ENCODE measurements at regions not wholly inside any gene's neighbourhood (a gene's known extent, or its start where the extent isn't known, plus 50 kb on each side); places are given as distances from the start of the nearest gene placed in this dataset.

- no peak for DNase-seq
These were observed 163.2 kb upstream of the FAM9B start for GRCh38 chrX:9196961-9197640.

- DNase-seq = no peak
These were observed 170.6 kb upstream of the FAM9B start for GRCh38 chrX:9204560-9204959.

GRCh38 chrX:9205599-9206223, 171.8 kb upstream of the FAM9B start:
- no peak for DNase-seq

- DNase-seq = peak; percentile 12 to 19 (median 16)
These were observed 173.2 kb upstream of the FAM9B start for GRCh38 chrX:9207142-9207541.

- peak in 2 of 3 donors; percentile 6 to 28 for DNase-seq
These were observed 177.3 kb upstream of the FAM9B start for GRCh38 chrX:9211269-9211668.

DNA sequence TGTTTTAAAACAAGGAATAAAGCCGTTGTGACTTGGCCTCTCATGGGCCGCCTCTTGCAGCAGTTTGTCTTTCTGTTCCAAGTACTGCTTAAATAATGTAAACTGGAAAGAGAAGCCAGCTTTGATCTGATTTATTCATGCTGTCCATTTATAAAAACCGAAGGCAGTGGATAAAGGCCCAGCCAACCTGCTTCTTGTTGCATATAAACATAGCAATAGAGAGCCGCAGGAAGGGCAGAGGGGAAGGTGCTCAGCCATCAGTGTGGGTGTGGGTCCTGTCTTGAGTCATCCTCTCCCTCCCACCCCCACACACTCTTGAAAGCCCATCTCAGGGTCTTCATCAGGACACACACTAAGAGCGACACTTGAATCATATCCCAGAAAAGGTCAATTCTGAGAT, 187.9 kb upstream of the FAM9B start:
- no peak for DNase-seq

GRCh38 chrX:9222299-9222698, 188.4 kb upstream of the FAM9B start:
- no peak for DNase-seq

DNA sequence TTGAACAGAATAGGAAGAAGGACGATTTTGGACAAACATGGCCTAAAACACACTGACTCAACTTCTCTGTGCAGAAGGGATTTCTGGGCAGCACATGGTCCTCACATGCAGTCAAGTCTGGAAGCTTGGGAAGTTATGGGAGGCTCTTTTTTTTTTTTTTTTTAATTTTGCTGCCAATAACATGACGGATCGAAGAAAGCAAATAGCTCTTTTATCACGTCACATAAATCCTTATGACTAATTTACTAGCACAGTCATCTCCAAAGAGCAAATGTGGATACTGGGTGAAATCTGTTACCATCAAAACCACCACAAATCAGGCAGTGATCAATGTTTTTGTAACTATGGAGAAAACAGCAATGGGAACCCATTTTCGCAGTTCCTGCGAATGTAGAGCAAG, 193.3 kb upstream of the FAM9B start:
- no peak for DNase-seq

DNA sequence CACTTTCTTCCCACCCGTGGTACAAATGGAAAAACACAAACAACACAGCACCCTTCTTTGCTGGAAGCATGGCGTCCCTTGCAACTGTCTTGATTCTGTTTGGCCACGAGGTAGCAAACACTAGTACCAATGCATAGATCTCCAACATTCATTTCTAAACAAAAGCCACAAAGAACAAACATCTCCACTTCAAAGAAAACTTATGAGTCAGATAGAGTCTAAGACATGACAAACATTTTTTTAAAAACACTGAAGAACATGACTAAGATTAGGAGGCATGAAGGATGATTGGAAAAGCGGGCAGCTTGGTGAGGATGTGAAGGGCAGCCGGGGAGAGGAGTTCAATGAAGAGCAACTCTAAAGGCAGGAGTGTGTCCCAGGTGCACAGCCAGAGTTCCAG, 197.6 kb upstream of the FAM9B start:
- DNase-seq = no peak

DNA sequence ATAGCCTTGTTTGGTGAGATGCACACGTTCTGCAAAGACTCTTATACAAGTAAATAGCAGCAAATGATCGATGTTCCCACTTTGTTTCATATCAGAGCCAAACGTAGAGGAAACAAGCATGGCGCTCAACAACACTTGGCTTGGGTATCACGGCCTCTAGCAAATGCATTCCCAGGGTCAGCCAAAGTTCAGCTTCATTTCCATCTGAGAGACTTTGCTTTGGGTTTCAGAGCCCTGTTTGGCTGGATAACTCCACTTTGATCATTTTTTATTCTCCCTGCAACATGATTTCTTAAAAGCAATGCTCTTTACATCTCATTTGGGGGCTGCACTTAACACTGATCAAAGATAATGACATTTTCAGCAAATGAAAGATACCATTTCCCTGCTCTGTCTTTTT, 199.2 kb upstream of the FAM9B start:
- no peak for DNase-seq

GRCh38 chrX:9234315-9234714, 200.4 kb upstream of the FAM9B start:
- no peak for DNase-seq

- no peak for DNase-seq
These were observed 201.8 kb upstream of the FAM9B start for GRCh38 chrX:9235722-9236121.

DNA sequence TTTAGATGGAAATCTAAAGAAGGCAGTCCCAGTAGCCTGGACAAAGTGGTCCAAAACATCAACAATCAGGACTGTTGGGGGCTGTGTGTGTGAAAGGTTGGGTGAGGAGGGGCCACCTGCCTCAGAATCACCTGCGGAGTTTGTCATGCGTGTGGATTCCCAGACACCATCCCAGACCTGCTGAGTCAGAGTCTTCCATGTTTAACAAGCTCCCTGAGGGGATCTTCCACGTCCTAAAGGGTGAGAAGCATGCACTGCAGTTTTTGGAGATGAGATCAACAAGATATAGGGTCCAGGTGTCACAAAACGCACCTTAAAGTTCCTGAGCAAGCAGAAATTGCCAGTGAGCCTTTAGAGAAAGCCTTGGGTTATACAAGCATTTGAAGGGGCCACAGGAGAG, 207.0 kb upstream of the FAM9B start:
- DNase-seq = no peak

- no peak for DNase-seq
These were observed 207.5 kb upstream of the FAM9B start for GRCh38 chrX:9241427-9241826.

DNA sequence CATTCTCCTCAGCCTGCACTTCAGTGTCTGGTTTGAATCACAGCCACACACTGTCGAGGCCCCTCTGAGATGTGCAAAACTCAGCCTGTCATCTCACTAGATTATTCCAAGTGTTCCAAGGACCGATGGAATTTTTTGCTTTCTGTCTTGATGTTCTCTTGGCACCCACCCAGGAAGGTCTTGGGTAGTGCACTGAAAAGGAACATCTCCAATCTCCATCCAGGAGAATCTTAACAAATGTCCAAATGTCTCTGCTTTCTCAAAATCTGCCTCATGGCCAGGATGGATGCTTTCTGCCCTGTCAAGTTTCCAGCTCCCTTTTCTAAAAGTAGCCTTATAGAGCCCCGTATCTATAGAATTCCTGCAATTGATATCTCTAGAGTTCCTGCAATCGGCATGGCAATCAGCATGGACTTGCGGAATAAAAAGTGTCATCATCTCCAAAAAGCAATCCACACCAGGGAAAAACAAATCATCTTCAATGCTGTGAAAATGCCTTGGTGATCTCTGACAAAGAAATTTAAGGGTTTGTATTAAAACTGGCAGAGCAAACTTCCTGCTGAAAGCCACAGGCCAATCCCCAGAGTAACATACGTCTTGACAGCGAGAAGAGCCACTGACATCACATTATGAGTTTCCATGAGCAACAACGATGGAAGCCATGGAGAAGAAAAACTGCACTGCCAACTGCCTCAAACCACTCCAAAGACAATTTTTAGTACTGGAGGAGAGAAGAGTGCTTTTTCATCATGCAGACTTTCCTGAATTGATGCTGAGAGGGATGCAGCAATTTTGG, 215.3 kb upstream of the FAM9B start:
- DNase-seq = no peak

DNA sequence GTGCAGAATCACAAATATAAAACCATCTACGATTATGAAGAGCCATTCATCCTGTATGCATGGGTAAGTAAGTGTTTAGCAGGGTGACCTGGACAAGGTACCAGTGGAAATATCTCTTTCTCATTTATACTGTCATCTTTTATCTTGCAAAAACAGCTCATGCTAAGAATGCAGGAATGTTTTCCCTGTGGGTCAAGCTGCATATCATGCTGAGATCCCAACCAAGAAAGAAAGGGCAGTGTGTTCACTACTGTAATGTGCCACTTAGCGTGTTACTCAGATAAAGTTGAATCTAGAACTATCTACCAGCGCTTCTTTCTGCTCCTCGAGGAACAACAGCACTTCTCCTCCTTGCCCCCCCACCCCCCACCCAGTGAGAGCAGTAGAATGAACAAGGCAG, 212.7 kb upstream of the TBL1X start:
- no peak for DNase-seq

- DNase-seq = no peak
These were observed 211.6 kb upstream of the TBL1X start for GRCh38 chrX:9253211-9253610.

DNA sequence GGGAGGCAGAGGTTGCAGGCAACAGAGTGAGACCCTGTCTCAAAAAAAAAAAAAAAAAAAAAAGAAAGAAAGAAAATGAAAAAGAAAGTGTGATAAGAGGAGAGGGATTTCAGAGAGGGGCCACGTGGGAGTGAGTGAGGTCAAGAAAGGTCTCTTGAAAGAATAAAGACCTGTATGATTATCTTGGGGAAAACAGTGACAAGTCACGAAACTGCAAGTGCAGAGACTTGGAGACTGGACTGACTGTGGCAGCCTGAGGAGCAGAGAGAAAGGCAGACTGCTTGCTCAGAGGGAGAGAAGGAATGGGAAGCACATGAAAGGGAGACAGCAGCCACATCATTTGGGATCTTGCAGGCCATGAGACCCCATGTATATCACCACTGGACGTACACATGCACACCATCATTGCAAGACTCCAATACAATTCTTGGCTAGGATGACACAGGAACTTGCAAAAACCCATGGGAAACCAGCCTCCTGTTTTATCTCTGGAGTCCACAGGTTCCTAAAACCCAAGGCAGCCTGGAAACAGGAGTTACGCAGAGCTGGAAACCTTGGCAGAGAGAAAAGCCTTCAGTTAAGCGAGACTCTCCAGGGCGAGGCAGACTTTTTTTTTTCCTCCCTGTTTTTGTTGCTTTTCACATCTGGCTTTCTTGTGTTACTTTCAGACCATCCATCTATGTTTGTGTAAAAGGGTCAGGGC, 207.0 kb upstream of the TBL1X start:
- DNase-seq = no peak

GRCh38 chrX:9258421-9259104, 206.3 kb upstream of the TBL1X start:
- DNase-seq = no peak

DNA sequence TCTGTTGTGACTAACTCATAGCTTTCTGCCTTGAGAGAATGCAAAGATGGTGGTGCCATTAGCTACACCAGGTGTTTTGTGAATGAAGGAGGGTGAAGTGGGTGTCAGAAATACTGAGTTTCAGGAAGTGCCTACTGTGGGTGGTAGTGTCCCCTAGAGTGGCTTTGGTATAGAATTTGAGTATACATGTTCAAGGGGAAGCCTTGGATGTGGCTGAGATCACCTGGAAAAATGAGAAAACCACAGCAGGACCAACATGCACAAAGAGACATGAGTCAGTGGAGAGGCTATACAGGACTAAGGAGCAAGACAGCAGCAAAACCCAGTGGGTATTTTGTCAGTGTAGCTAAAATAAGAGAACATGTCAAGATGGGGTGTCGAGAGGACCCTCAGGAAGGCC, 204.3 kb upstream of the TBL1X start:
- DNase-seq = no peak

DNA sequence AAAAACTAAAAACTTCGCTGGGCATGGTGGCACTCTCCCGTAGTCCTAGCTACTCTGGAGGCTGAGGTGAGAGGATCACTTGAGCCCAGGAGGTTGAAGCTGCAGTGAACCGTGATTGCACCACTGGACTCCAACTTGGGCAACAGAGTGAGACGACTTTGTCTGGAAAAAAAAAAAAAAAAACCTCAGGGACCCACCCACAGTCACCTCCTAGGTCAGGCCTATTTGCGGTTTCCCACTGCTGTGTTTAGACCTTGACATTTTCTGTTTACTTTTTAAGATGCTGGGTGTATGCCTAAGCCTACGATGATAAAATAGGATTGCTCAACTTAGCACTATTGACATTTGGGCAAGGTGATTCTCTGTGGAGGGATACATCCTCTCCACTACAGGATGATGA, 197.4 kb upstream of the TBL1X start:
- DNase-seq = no peak

- DNase-seq = no peak
These were observed 195.7 kb upstream of the TBL1X start for GRCh38 chrX:9269134-9269533.
